ENCODE measurements at regions not wholly inside any gene's neighbourhood (a gene's known extent, or its start where the extent isn't known, plus 50 kb on each side); places are given as distances from the start of the nearest gene placed in this dataset.

- 53% methylated on average over 7 of the region's 7 CpGs for WGBS
- Histone ChIP-seq H3K9me3 (ENCODE audit: control insufficient read depth, low read length) (no peaks in the 10 kb centered on the region), H3K4me1 (ENCODE audit: control insufficient read depth, insufficient read depth, low read length) (no peaks in the 10 kb centered on the region), H3K27me3 (ENCODE audit: control insufficient read depth, insufficient read depth) (no peaks in the 10 kb centered on the region), H3K4me3 (ENCODE audit: low read length) (no peak overlapping the region), H3K27ac (ENCODE audit: low read length) (no peak overlapping the region)
- ATAC-seq (no peak), DNase-seq (no peak)
- intact Hi-C loops (cut with DNase I) = no loop called here
These were observed 87.6 kb upstream of the E2F3 start for GRCh38 chr6:20313960-20314530.

DNA sequence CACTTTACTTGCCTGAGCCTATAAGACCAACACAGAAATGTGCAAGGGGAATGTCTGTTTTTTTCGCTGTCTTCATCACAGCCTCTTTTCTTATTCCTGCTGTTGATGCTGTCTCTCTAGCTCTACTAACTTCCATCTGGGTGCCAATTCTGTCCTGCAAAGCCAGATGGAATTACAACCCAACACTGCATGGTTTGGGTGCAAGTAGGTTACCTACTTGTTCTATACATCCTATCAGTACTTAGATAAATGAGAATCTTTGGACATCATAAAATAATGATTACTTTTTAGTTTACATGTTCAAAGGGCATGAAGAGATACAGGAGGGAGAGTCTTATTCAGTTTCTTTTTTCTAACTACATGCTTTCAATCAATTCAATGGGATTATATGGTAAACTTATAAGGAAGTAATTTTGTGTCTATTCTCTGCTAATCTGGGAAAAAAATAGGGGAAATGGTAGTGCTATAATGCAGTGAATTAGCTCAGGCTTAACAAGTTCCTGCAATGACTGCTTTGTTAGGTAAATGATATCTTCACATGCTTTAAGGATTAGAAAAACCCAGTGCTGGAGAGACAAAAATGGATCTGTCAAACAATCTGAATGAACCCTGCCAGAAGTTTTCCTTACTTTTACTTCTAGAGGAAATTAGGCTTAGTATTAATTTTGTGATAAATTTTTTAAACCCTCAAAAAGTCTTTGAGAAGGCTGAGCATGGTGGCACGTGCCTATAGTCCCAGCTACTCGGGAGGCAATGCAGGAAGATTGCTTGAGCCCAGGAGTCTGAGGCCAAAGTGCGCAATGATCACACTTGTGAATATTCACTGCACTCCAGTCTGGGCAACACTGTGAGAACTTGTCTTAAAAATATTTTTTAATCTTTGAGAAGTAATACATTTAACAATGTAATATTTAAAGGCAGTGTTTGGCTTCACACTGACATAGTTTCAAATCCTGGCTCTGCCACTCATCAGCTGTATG lies 86.5 kb upstream of the E2F3 start:
- WGBS = 81% methylated on average over 4 of the region's 4 CpGs
- Histone ChIP-seq H3K4me1 (ENCODE audit: control insufficient read depth, insufficient read depth, low read length) (no peaks in the 10 kb centered on the region), H3K27me3 (ENCODE audit: control insufficient read depth, insufficient read depth) (no peaks in the 10 kb centered on the region), H3K4me3 (ENCODE audit: low read length) (no peak overlapping the region), H3K9me3 (ENCODE audit: control insufficient read depth, low read length) (no peaks in the 10 kb centered on the region), H3K27ac (ENCODE audit: low read length) (no peak overlapping the region)
- ATAC-seq = no peak
- DNase-seq = no peak
- intact Hi-C loops (cut with DNase I) = no loop called here

DNA sequence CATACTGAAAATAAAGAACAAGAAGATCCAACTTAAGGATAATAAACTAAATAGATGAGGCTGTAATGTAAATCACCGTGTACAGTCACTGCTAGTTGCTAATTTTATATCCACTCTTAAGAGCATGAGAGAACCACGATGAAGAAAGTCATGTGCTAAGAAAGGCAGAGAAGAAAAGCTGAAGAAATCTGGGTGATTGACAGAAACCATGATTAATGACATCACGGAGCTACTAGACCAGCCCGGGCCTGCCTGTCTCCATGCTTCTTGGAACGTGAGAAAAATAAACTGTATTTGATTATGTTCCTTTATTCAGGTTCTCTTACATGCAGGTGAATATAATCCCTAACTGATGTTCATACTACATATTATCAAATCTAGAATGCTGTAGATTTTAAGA lies 84.2 kb upstream of the E2F3 start:
- Histone ChIP-seq H3K27me3 (ENCODE audit: control insufficient read depth, insufficient read depth) (no peaks in the 10 kb centered on the region), H3K9me3 (ENCODE audit: control insufficient read depth, low read length) (no peaks in the 10 kb centered on the region), H3K27ac (ENCODE audit: low read length) (no peak overlapping the region), H3K4me3 (ENCODE audit: low read length) (no peak overlapping the region), H3K4me1 (ENCODE audit: control insufficient read depth, insufficient read depth, low read length) (no peaks in the 10 kb centered on the region)
- DNase-seq (no peak), ATAC-seq (no peak)
- intact Hi-C loops (cut with DNase I) = no loop called here
- 78% methylated on average over 5 of the region's 5 CpGs for WGBS

DNA sequence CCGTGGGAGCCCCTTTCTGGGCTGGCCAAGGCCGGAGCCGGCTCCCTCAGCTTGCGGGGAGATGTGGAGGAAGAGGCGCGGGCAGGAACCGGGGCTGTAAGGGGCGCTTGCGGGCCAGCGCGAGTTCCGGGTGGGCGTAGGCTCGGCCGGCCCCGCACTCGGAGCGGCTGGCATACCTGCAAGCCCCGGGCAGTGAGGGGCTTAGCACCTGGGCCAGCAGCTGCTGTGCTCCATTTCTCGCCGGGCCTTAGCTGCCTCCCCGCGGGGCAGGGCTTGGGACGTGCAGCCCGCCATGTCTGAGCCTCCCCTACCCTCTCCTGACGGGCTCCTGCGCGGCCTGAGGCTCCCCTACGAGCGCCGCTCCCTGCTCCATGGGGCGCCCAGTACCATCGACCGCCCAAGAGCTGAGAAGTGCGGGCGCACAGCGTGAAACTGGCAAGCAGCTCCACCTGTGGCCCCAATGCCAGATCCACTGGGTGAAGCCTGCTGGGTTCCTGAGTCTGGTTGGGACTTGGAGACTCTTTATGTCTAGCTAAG lies 82.8 kb upstream of the E2F3 start:
- no peaks in the 10 kb centered on the region for H3K27me3 ChIP-seq (ENCODE audit: control insufficient read depth, insufficient read depth)
- no peak for DNase-seq
- no peaks in the 10 kb centered on the region for H3K9me3 ChIP-seq (ENCODE audit: control insufficient read depth, low read length)
- ATAC-seq = no peak
- 97% methylated on average over 37 of the region's 37 CpGs for WGBS
- H3K27ac ChIP-seq (ENCODE audit: low read length) = no peak overlapping the region
- no peaks in the 10 kb centered on the region for H3K4me1 ChIP-seq (ENCODE audit: control insufficient read depth, insufficient read depth, low read length)
- no peak overlapping the region for H3K4me3 ChIP-seq (ENCODE audit: low read length)
- intact Hi-C loops (cut with DNase I) = no loop called here

DNA sequence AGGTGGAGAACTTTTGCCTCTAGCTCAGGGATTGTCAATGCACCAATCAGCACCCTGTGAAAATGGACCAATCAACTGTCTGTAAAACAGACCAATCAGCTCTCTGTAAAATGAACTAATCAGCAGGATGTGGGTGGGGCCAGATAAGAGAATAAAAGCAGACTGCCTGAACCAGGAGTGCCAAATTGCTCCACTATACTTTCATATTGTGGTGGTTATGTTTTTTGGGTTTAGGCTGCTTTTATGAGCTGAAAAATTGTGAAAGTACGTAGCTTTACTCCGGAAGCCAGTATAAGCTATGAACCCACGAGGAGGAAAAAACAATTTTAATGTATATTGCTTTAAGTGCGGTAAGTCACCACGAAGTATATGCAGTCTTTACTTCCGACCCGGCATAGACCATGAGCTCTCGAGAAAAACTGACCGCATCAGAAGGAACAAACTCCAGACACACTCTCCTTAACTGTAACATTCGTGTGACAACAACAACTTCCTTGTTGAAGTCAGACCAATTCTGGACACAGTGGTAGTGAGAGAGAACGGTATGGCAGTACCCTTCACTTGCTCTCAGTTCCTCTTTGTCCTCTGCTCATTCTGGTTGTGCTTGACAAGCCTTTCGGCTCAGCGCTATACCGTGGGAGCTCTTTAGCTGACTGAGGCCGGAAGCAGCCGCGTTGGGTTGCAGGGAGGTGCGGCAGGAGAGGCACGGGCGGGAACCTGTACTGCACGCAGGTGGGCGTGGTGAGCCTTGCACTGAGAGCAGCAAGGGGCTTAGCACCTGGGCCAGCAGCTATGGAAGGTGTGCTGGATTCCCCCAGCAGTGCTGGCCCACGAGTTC lies 81.9 kb upstream of the E2F3 start:
- ATAC-seq = peak; percentile 80 to 81
- 82% methylated on average over 23 of the region's 23 CpGs for WGBS
- DNase-seq = peak; percentile 26 to 78 (median 69)
- no peak overlapping the region for H3K27ac ChIP-seq (ENCODE audit: low read length)
- no peak overlapping the region for H3K4me3 ChIP-seq (ENCODE audit: low read length)
- H3K27me3 ChIP-seq (ENCODE audit: control insufficient read depth, insufficient read depth) = no peaks in the 10 kb centered on the region
- no peaks in the 10 kb centered on the region for H3K4me1 ChIP-seq (ENCODE audit: control insufficient read depth, insufficient read depth, low read length)
- no peaks in the 10 kb centered on the region for H3K9me3 ChIP-seq (ENCODE audit: control insufficient read depth, low read length)
- intact Hi-C loops (cut with DNase I) = no loop called here

DNA sequence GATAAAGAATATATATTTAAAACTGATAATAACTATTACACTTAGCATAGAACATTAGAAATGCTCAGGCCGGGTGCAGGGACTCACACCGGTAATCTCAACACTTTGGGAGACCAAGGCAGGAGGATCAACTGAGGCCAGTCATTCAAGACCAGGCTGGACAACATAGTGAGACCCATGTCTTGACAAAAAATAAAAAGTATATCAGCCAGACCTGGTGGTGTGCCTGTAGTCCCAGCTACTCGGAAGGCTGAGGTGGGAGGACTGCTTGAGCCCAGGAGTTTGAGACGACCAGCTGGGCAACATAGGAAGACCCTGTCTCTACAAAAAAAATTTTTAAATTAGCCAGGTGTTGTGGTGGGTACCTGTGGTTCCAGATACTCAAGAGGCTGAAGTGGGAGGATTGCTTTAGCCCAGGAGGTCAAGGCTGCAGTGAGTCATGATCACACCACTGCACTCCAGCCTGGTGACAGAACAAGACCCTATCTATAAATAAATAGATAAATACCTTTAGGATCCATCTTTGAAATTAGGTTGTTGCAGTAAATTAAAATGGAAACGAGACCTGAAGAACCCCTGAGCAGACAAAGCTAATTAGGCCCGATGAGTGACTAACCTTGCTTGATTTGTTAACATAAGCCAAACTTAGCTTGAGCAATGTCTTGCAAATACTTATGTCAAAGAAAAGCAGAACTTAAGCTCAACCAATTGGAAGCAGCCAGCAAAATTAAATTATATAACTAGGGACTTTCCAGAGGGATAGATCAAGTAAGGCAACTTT lies 75.8 kb upstream of the E2F3 start:
- intact Hi-C loops (cut with DNase I) = no loop called here
- H3K27ac ChIP-seq (ENCODE audit: low read length) = no peak overlapping the region
- H3K27me3 ChIP-seq (ENCODE audit: control insufficient read depth, insufficient read depth) = no peaks in the 10 kb centered on the region
- no peaks in the 10 kb centered on the region for H3K9me3 ChIP-seq (ENCODE audit: control insufficient read depth, low read length)
- ATAC-seq (no peak), DNase-seq (no peak)
- 85% methylated on average over 6 of the region's 6 CpGs for WGBS
- peaks cover 1% of the 10 kb centered on the region for H3K4me1 ChIP-seq (ENCODE audit: control insufficient read depth, insufficient read depth, low read length)
- no peak overlapping the region for H3K4me3 ChIP-seq (ENCODE audit: low read length)

- Histone ChIP-seq H3K27me3 (ENCODE audit: control insufficient read depth, insufficient read depth) (no peaks in the 10 kb centered on the region), H3K9me3 (ENCODE audit: control insufficient read depth, low read length) (no peaks in the 10 kb centered on the region), H3K4me3 (ENCODE audit: low read length) (no peak overlapping the region), H3K4me1 (ENCODE audit: control insufficient read depth, insufficient read depth, low read length) (peaks cover 1% of the 10 kb centered on the region), H3K27ac (ENCODE audit: low read length) (no peak overlapping the region)
- WGBS = 100% methylated on average over 1 of the region's 1 CpG
- DNase-seq (no peak), ATAC-seq (no peak)
- intact Hi-C loops (cut with DNase I) = no loop called here
These were observed 75.3 kb upstream of the E2F3 start for GRCh38 chr6:20326422-20326728.

DNA sequence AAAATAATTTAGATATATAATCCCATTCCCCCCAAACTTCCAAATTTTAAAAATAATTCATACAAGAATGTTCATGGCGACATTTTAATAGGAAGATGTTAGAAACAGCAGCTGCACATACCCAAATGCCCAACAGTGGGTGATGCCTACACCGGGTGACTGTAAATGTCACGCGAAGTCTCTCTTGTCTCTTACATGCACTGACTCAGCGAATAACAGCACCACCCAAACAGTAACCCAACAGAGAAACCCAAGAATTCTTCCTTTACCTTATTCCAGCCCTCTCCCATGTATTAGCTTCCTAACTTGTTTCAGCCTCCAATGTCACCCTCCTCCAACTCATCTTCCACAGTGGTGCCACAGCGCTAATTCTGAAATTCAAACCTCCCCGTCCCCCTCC lies 74.5 kb upstream of the E2F3 start:
- H3K27ac ChIP-seq (ENCODE audit: low read length) = no peak overlapping the region
- ATAC-seq (no peak), DNase-seq (no peak)
- 97% methylated on average over 7 of the region's 7 CpGs for WGBS
- intact Hi-C loops (cut with DNase I) = no loop called here
- H3K9me3 ChIP-seq (ENCODE audit: control insufficient read depth, low read length) = no peaks in the 10 kb centered on the region
- no peaks in the 10 kb centered on the region for H3K27me3 ChIP-seq (ENCODE audit: control insufficient read depth, insufficient read depth)
- H3K4me1 ChIP-seq (ENCODE audit: control insufficient read depth, insufficient read depth, low read length) = peaks cover 1% of the 10 kb centered on the region
- H3K4me3 ChIP-seq (ENCODE audit: low read length) = no peak overlapping the region

DNA sequence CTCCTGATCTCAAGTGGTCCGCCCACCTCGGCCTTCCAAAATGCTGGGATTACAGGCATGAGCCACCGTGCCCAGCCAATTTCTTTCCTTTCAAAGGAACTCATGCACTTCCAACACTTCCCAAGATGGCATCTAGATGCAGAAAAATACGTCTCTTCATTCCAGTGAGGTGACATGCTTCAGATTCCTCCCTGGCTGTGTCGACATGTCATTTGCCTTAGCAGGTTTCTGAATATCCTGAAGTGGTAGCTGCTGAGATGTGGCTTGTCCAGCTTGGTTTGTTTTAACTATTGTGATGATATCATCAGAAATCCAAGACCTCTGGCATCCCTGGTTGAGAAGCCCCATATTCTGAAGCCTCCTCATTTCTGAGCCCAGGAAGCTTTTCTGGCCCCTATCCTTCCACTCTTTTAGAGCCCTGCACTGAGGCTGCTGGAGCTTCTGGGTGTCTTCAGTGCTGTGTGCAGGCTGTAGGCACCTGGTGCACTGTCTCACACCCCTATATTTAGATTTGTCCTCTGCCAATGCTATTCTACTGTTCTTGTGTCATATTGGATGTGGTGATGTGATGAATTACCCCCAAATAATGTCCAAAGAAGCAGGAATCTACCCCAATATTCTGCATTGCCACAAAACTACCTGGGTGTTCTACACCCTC lies 73.3 kb upstream of the E2F3 start:
- H3K27ac ChIP-seq (ENCODE audit: low read length) = no peak overlapping the region
- H3K27me3 ChIP-seq (ENCODE audit: control insufficient read depth, insufficient read depth) = no peaks in the 10 kb centered on the region
- peak; percentile 31 to 60 for ATAC-seq
- no peak overlapping the region for H3K4me3 ChIP-seq (ENCODE audit: low read length)
- intact Hi-C loops (cut with DNase I) = no loop called here
- no peak for DNase-seq
- WGBS = 65% methylated on average over 5 of the region's 5 CpGs
- H3K4me1 ChIP-seq (ENCODE audit: control insufficient read depth, insufficient read depth, low read length) = peaks cover 1% of the 10 kb centered on the region
- H3K9me3 ChIP-seq (ENCODE audit: control insufficient read depth, low read length) = no peaks in the 10 kb centered on the region

GRCh38 chr6:20328924-20329300 lies 72.8 kb upstream of the E2F3 start:
- intact Hi-C loops (cut with DNase I) = no loop called here

More at GRCh38 chr6:20328924-20329300, 72.8 kb upstream of the E2F3 start:
- DNase-seq (no peak), ATAC-seq (no peak)
- Histone ChIP-seq H3K9me3 (ENCODE audit: control insufficient read depth, low read length) (no peaks in the 10 kb centered on the region), H3K4me1 (ENCODE audit: control insufficient read depth, insufficient read depth, low read length) (peaks cover 1% of the 10 kb centered on the region), H3K27me3 (ENCODE audit: control insufficient read depth, insufficient read depth) (no peaks in the 10 kb centered on the region), H3K4me3 (ENCODE audit: low read length) (no peak overlapping the region), H3K27ac (ENCODE audit: low read length) (no peak overlapping the region)
- 56% methylated on average over 3 of the region's 3 CpGs for WGBS

Data from right cardiac atrium (tissue), 5 donors.